OCI-LY1 (cell line): ENCODE measurements at regions not wholly inside any gene's neighbourhood (a gene's known extent, or its start where the extent isn't known, plus 50 kb on each side); places are given as distances from the start of the nearest gene placed in this dataset.

Experiments
- CTCF ChIP-seq: fragments of 200-600 bp; sonication (generic), shearing (Covaris generic); IDR thresholded peaks from 2 replicates; pipeline ENCODE4 v1.5.1; 2017; ENCODE audit warnings: mild to moderate bottlenecking, antibody characterized with exemption, low read length, moderate library complexity, mixed read lengths
- EZH2 ChIP-seq: fragments of 200-600 bp; sonication (generic), shearing (Covaris generic); IDR thresholded peaks from 2 replicates; pipeline ENCODE4 v1.8.0; 2017; ENCODE audit warnings: borderline replicate concordance, mixed run types, mild to moderate bottlenecking, antibody characterized with exemption, low read length, moderate library complexity, mixed read lengths

GRCh38 chr14:30252783-30253674, 305.9 kb upstream of the G2E3 start:
- TF ChIP-seq CTCF (no peak), EZH2 (no peak)
